Liver (tissue), 3 donors: ENCODE measurements at regions not wholly inside any gene's neighbourhood (a gene's known extent, or its start where the extent isn't known, plus 50 kb on each side); places are given as distances from the start of the nearest gene placed in this dataset.

Source experiments
- CTCF ChIP-seq: fragments of 150-350 bp; IDR thresholded peaks from 2 replicates; pipeline ENCODE4 v1.5.1; 2017; ENCODE audit warnings: improper control_type of control experiment, low read depth, low read length; ENCODE audit not compliant: missing input control
- SP1 ChIP-seq: IDR thresholded peaks from 2 replicates; pipeline ENCODE4 v1.6.1; 2018; ENCODE audit warnings: antibody characterized with exemption, mild to moderate bottlenecking
- YY1 ChIP-seq: IDR thresholded peaks from 2 replicates; pipeline ENCODE4 v1.6.1; 2016; ENCODE audit warnings: antibody characterized with exemption, mild to moderate bottlenecking
- donor health status: healthy.
- donor health status: healthy.

- no peak for TF ChIP-seq CTCF
- no peak for TF ChIP-seq SP1
- TF ChIP-seq YY1 = no peak
These were observed 306.2 kb upstream of the DIO3 start for GRCh38 chr14:101254805-101255764.
